OCI-LY3 (cell line): ENCODE measurements at regions not wholly inside any gene's neighbourhood (a gene's known extent, or its start where the extent isn't known, plus 50 kb on each side); places are given as distances from the start of the nearest gene placed in this dataset.

Experiments
- CTCF ChIP-seq: fragments of 200-600, 300-600 bp; sonication (generic); IDR thresholded peaks from 2 replicates; pipeline ENCODE4 v1.5.1; 2014; ENCODE audit warnings: antibody characterized with exemption, low read length, low read depth
- EZH2phosphoT487 ChIP-seq: fragments of 200-600 bp; shearing (Covaris generic); IDR thresholded peaks from 2 replicates; pipeline ENCODE4 v1.6.1; 2018; ENCODE audit warnings: antibody characterized with exemption, mixed run types, low read depth

GRCh38 chr6:146896062-146896813 is 297.5 kb downstream of the ADGB start:
- TF ChIP-seq EZH2phosphoT487 (no peak), CTCF (no peak)
